GM19239 (cell line): ENCODE measurements at regions not wholly inside any gene's neighbourhood (a gene's known extent, or its start where the extent isn't known, plus 50 kb on each side); places are given as distances from the start of the nearest gene placed in this dataset.
"Not testable (repeated sequence)": the region's sequence is repeated elsewhere in the genome, so short reads cannot be mapped to it uniquely, and the experiment has no call there.

ENCODE experiments used
- DNase-seq: peaks from one replicate; pipeline ENCODE4 v3.0.0; 2011; ENCODE audit warnings: low spot score; ENCODE audit not compliant: insufficient read length
- FAIRE-seq: peaks from 2 replicates; lab custom pipeline; 2011; peaks lifted over from hg19 to GRCh38; lab: Jason Lieb, UNC

- FAIRE-seq = no peak
- DNase-seq = no peak
These were observed 219.6 kb upstream of the BTBD3 start for GRCh38 chr20:11698124-11698523.

GRCh38 chr20:11700831-11701230, 216.9 kb upstream of the BTBD3 start:
- DNase-seq (no peak), FAIRE-seq (no peak)

GRCh38 chr20:11702721-11703518, 214.8 kb upstream of the BTBD3 start:
- FAIRE-seq = no peak
- no peak for DNase-seq

- FAIRE-seq (no peak), DNase-seq (no peak)
These were observed 212.2 kb upstream of the BTBD3 start for GRCh38 chr20:11705512-11705911.

- not testable (repeated sequence) for FAIRE-seq, DNase-seq
These were observed 209.5 kb upstream of the BTBD3 start for GRCh38 chr20:11708223-11708622.

GRCh38 chr20:11711214-11711613, 206.5 kb upstream of the BTBD3 start:
- no peak for FAIRE-seq
- no peak for DNase-seq

GRCh38 chr20:11712639-11713160, 205.0 kb upstream of the BTBD3 start:
- no peak for FAIRE-seq

GRCh38 chr20:11714886-11715285, 202.8 kb upstream of the BTBD3 start:
- FAIRE-seq (no peak), DNase-seq (no peak)

More at GRCh38 chr20:11712639-11713160, 205.0 kb upstream of the BTBD3 start:
- DNase-seq = no peak

- DNase-seq (no peak), FAIRE-seq (no peak)
These were observed 201.3 kb upstream of the BTBD3 start for GRCh38 chr20:11716239-11716944.

GRCh38 chr20:11716945-11717248, 200.8 kb upstream of the BTBD3 start:
- FAIRE-seq (no peak), DNase-seq (no peak)

- no peak for FAIRE-seq
- no peak for DNase-seq
These were observed 200.1 kb upstream of the BTBD3 start for GRCh38 chr20:11717562-11717961.

- no peak for DNase-seq
- no peak for FAIRE-seq
These were observed 199.1 kb upstream of the BTBD3 start for GRCh38 chr20:11718474-11719094.

GRCh38 chr20:11719153-11719552, 198.5 kb upstream of the BTBD3 start:
- no peak for FAIRE-seq
- DNase-seq = no peak

- no peak for DNase-seq
- no peak for FAIRE-seq
These were observed 196.3 kb upstream of the BTBD3 start for GRCh38 chr20:11721411-11721810.

GRCh38 chr20:11724097-11724496, 193.6 kb upstream of the BTBD3 start:
- DNase-seq = no peak
- FAIRE-seq = no peak

GRCh38 chr20:11726026-11726425, 191.7 kb upstream of the BTBD3 start:
- DNase-seq (no peak), FAIRE-seq (no peak)

- no peak for FAIRE-seq
These were observed 190.0 kb upstream of the BTBD3 start for GRCh38 chr20:11727708-11728107.

GRCh38 chr20:11728937-11729336, 188.8 kb upstream of the BTBD3 start:
- FAIRE-seq (no peak), DNase-seq (no peak)

More at GRCh38 chr20:11727708-11728107, 190.0 kb upstream of the BTBD3 start:
- DNase-seq = no peak

- no peak for FAIRE-seq
- DNase-seq = no peak
These were observed 187.9 kb upstream of the BTBD3 start for GRCh38 chr20:11729806-11730205.

- DNase-seq (no peak), FAIRE-seq (no peak)
These were observed 183.3 kb upstream of the BTBD3 start for GRCh38 chr20:11734431-11734830.

- FAIRE-seq (no peak), DNase-seq (no peak)
These were observed 178.8 kb upstream of the BTBD3 start for GRCh38 chr20:11738852-11739251.
